ENCODE measurements at regions not wholly inside any gene's neighbourhood (a gene's known extent, or its start where the extent isn't known, plus 50 kb on each side); places are given as distances from the start of the nearest gene placed in this dataset.
"Not testable (repeated sequence)": the region's sequence is repeated elsewhere in the genome, so short reads cannot be mapped to it uniquely, and the experiment has no call there.

- no peak for DNase-seq
Observed at GRCh38 chr7:34207810-34208209, 302.5 kb downstream of the BMPER start.

DNA sequence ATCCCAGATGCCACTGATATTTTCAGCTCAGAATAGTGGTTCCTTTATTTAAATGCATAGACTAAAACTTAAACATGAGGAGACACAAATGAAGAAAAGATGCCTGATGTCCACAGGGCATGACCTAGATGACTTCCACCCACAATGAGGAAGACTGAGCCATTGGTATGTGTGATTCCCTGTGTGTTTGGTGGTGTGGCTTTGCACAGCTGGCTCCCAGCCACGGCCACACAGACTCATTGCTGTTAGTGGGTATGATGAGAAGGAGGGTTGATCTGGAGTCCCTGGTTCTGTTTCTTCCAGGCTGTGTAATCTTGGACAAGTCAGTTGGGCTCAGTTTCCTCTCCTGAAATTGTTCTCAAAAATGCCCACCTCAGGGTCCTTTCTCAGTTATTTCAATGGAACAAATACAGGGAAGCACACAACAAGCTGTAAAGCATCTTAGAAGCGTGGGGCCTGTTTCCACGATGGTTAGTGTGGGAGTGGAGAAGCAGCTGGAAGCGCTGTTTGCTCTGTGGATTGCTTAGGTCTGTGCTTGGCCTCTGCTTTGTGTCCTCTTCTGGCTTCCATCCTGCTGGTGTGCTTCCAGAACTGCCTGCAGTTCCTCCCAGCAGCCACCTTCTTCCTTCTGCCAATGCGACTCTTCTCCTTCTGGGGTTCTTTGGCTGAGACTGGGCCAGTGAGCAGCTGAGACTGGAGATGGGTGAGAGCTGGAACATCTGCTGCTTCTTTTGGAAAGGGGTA, 303.7 kb downstream of the BMPER start:
- DNase-seq, result peak in 2 of 14 donors; percentile 2 to 34

- no peak for DNase-seq
Observed at GRCh38 chr7:34211018-34211417, 305.7 kb downstream of the BMPER start.

GRCh38 chr7:34217972-34218371, 312.6 kb downstream of the BMPER start:
- DNase-seq, result no peak

DNA sequence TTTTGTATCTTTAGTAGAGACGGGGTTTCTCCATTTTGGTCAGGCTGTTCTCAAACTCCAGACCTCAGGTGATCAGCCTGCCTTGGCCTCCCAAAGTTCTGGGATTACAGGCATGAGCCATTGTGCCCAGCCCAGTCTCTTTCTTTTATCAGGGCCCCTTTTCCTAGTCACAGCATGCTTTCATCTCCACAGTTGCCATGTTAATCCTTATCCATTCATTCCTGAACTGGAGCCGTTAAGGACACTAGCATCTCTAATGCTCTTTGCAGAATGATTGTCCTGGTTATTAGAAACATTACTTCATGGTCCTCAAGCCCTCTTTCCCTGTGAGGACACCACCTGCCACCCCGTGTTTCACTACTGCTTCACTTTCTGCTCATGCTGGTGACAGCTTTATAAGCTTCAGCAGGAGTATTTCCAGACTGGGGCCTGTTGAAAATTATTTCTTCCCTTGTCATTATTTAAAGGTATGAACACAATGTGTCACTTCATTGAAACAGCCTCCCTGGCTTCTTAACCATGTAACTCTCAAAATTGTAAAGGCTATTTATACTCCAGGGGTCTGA, 313.9 kb downstream of the BMPER start:
- DNase-seq, result no peak

- no peak for DNase-seq
Observed at GRCh38 chr7:34220506-34221185, 315.3 kb downstream of the BMPER start.

DNA sequence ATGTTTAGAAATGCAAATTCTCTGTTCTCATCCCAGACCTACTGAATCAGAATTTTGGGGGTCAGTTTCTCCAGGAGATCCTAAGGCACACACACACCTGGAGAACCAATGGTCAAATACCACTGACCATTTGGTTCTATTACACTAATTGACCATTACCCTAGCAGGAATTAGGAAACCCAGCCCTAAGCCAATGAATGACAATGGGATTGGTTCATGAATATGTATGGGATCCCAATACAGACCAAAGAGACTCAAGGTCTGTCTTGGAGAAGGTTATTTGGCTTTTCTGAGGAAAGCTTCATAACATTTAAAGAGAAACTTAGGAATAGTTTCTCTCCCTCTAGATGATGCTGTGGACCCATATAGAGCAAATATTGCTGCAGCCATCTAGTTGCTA, 317.0 kb downstream of the BMPER start:
- DNase-seq, result no peak

GRCh38 chr7:34222722-34223121, 317.4 kb downstream of the BMPER start:
- DNase-seq, result no peak

DNA sequence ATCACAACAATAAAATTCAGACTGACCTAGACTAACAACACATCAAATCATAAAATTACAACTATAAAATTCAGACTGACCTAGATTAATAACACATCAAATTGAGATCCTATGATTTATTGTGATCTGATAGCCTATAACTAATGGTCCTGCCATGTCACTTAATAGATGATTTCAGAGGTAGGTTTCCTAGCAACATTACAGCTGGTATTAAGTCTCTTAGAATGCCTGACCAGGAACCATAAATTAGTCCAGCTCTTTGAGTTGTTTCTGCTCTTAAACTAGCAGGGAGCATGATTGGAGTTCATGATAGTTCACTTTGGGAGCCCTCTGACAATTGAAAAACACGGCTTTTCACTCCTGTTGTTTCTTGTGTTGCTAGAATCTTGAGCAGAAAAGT, 318.9 kb downstream of the BMPER start:
- DNase-seq, result no peak

GRCh38 chr7:34225193-34225592, 319.9 kb downstream of the BMPER start:
- no peak for DNase-seq

- DNase-seq, result no peak
Observed at GRCh38 chr7:34227525-34227924, 322.2 kb downstream of the BMPER start.

GRCh38 chr7:34235101-34235500, 329.8 kb downstream of the BMPER start:
- DNase-seq, result not testable (repeated sequence)

- DNase-seq, result no peak
Observed at GRCh38 chr7:34236057-34236456, 330.7 kb downstream of the BMPER start.

GRCh38 chr7:34236839-34237492, 331.6 kb downstream of the BMPER start:
- DNase-seq, result no peak

- DNase-seq, result no peak
Observed at GRCh38 chr7:34237493-34237849, 332.1 kb downstream of the BMPER start.

GRCh38 chr7:34240417-34240816, 335.1 kb downstream of the BMPER start:
- no peak for DNase-seq

DNA sequence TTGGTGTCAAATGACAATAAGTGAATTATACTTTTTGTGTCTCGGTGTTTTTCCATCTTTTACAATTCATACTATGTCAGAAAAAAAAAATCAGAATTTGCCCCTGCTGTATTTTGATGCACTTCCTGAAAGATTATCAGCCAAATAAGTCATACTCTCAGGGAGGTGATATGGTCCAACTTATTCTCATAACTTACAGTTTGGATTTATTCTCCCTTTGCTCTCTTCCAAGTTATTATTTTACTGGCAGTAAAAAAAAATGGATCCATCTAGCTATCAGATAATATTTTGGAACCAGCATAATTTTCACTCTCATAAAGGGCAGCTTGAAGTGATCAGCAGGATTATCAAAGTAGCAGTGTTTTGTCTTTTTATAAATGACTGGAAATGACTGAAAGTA, 337.1 kb downstream of the BMPER start:
- no peak for DNase-seq

- no peak for DNase-seq
Observed at GRCh38 chr7:34245246-34245645, 339.9 kb downstream of the BMPER start.

- no peak for DNase-seq
Observed at GRCh38 chr7:34247468-34247867, 342.1 kb downstream of the BMPER start.

DNA sequence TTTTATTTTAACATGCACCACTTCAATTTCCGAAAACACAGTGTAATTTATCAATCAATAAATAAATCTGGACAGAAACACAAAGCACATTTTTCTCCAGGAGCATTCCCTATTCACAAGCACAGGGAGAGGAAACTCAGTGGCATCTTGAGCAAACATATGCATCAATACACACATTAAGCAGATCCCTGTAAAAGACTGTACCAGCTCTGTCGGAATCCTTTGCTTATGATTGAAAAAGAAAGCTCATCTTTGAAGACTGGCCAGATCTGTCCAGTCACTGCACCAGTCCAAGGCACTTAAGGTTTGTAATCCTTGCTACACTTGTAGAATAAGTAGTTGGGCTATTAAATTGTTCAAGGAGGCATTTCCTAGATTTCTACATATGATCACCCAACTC, 343.9 kb downstream of the BMPER start:
- no peak for DNase-seq

DNA sequence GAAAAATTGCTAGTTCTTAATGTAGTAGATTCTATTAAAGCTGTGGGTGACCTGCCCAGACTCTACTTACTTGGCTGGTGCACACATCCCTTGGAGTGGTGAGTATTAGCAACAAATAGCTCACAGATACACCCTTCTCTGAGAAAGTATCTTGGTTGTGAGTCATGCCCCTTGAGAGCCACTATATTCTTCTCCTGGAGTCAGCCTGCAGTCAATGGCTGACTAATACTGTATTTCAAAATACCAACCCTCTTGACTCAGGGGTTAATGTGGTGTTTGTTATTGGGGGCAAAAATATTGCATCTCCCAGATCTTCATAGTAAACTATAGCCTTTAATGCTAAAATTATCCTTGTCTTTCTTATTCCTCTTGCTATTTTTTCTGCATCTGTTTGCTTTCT, 354.9 kb downstream of the BMPER start:
- DNase-seq, result no peak

GRCh38 chr7:34263168-34263567, 357.8 kb downstream of the BMPER start:
- DNase-seq, result no peak

DNA sequence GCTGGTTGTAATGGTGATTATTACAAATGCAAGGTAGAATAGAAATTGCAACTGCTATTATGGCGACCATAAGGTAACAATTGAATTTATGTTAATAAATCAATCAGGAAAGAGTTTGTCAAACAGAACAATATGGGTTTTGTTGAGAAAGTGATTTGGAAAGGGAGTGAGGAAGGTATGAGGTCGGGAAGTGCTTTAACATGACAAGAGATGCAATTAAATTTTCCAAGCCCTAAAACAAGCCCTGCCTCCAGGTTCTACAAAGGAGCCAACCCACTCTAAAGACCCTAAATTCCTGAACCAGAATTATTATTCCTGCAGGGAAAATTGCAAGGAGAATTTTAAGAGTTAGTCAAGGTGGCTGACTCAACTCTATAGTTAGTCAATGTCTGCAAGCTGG, 363.7 kb downstream of the BMPER start:
- no peak for DNase-seq

DNA sequence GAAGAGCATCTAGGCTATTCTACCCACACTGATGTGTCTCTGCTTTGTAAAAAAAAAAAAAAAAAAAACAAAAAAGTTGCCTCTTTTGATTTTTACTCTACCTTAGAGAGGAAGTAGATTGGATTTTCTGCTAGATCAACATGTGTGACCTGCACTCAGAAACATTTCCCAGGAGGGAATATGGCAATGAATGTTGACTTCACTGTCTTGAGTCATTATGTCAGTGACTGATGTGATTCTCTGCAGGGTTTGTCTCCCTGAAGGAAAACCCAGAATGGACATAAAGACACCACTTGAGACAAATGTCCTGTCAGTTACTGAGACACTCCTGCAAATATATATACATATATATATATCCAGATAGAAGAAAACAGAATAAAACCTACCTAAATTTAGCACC, 370.3 kb downstream of the BMPER start:
- DNase-seq, result no peak

Data from C1 segment of cervical spinal cord (tissue), 14 donors.